Endodermal cell (in vitro differentiated cells): ENCODE measurements at regions not wholly inside any gene's neighbourhood (a gene's known extent, or its start where the extent isn't known, plus 50 kb on each side); places are given as distances from the start of the nearest gene placed in this dataset.

ENCODE experiments used
- DNase-seq: peaks from one replicate; pipeline ENCODE4 v3.0.0-alpha.2; 2017
- H3K27ac ChIP-seq: 2 replicates; pipeline ENCODE4 v1.5.1; 2013; ENCODE audit warnings: mild to moderate bottlenecking, low read depth, low read length, moderate library complexity
- H3K27me3 ChIP-seq: 2 replicates; pipeline ENCODE4 v1.6.1; 2013; ENCODE audit warnings: mild to moderate bottlenecking, low read length, moderate library complexity; ENCODE audit not compliant: insufficient read depth, control insufficient read depth, poor library complexity, severe bottlenecking
- H3K36me3 ChIP-seq: 2 replicates; pipeline ENCODE4 v1.7.0; 2013; ENCODE audit warnings: mild to moderate bottlenecking, low read length, moderate library complexity; ENCODE audit not compliant: control insufficient read depth, insufficient read depth
- H3K4me1 ChIP-seq: one replicate; pipeline ENCODE4 v1.7.0; 2013; ENCODE audit warnings: low read length; ENCODE audit not compliant: control insufficient read depth, insufficient read depth
- H3K4me3 ChIP-seq: 2 replicates; pipeline ENCODE4 v1.5.1; 2013; ENCODE audit warnings: mild to moderate bottlenecking, low read length, moderate library complexity
- H3K9ac ChIP-seq: 2 replicates; pipeline ENCODE4 v1.6.1; 2013; ENCODE audit warnings: mild to moderate bottlenecking, low read length, moderate library complexity; ENCODE audit not compliant: poor library complexity, severe bottlenecking; ENCODE audit errors: extremely low read depth
- H3K9me3 ChIP-seq: 2 replicates; pipeline ENCODE4 v1.6.1; 2013; ENCODE audit warnings: mild to moderate bottlenecking, low read length, moderate library complexity; ENCODE audit not compliant: control insufficient read depth
- H3K27ac Mint-ChIP-seq: 2 replicates; pipeline ENCODE4 v1.8.0; 2020; ENCODE audit warnings: mixed read lengths
- H3K27me3 Mint-ChIP-seq: 2 replicates; pipeline ENCODE4 v1.8.0; 2021; ENCODE audit warnings: mild to moderate bottlenecking, mixed read lengths; ENCODE audit not compliant: insufficient read depth
- H3K36me3 Mint-ChIP-seq: 2 replicates; pipeline ENCODE4 v1.8.0; 2020; ENCODE audit warnings: low read depth, mixed read lengths
- H3K4me1 Mint-ChIP-seq: 2 replicates; pipeline ENCODE4 v1.8.0; 2020; ENCODE audit warnings: mixed read lengths
- H3K4me3 Mint-ChIP-seq: 2 replicates; pipeline ENCODE4 v1.8.0; 2020; ENCODE audit warnings: mild to moderate bottlenecking, moderate library complexity, mixed read lengths
- H3K9me3 Mint-ChIP-seq: 2 replicates; pipeline ENCODE4 v1.8.0; 2020; ENCODE audit warnings: mild to moderate bottlenecking, mixed read lengths
- CTCF ChIP-seq: fragments of 200-600 bp; sonication (generic); conservative IDR thresholded peaks from 2 replicates; pipeline ENCODE4 v1.5.0; 2021; ENCODE audit warnings: antibody characterized with exemption, mild to moderate bottlenecking
- WGBS, 2 experiments: methylation state at CpG; one replicate each; pipeline versions ENCODE4 v1.1.5 to v1.1.7; 2013; ENCODE audit warnings: missing lambda C conversion rate in 2 of 2, mixed read lengths in 1 of 2; ENCODE audit not compliant: insufficient coverage in 1 of 2, insufficient read length in 1 of 2; 5-methylcytosine and 5-hydroxymethylcytosine counted together

GRCh38 chr14:106211334-106211900 is 685.0 kb downstream of the TMEM121 start:
- no peaks in the 10 kb centered on the region for H3K27me3 ChIP-seq
- no peak overlapping the region for H3K27ac ChIP-seq
- DNase-seq, result no peak
- no peak for TF ChIP-seq CTCF
- H3K4me3 ChIP-seq, result no peak overlapping the region
- H3K9ac ChIP-seq, result no peak overlapping the region
- Mint-ChIP-seq H3K4me3 (no peak overlapping the region), H3K27ac (no peak overlapping the region), H3K4me1 (no peaks in the 10 kb centered on the region), H3K27me3 (no peaks in the 10 kb centered on the region), H3K36me3 (no peaks in the 10 kb centered on the region), H3K9me3 (peaks cover 99% of the 10 kb centered on the region)
- H3K36me3 ChIP-seq, result no peaks in the 10 kb centered on the region
- WGBS, 2 experiments, result 42 to 53% methylated on average over 3 to 5 of the region's 7 CpGs
- H3K4me1 ChIP-seq, result no peaks in the 10 kb centered on the region
- peaks cover 93% of the 10 kb centered on the region for H3K9me3 ChIP-seq

GRCh38 chr14:106215229-106215628 is 688.8 kb downstream of the TMEM121 start:
- Mint-ChIP-seq H3K4me3 (no peak overlapping the region), H3K27me3 (no peaks in the 10 kb centered on the region), H3K9me3 (peaks cover 96% of the 10 kb centered on the region), H3K36me3 (no peaks in the 10 kb centered on the region), H3K4me1 (no peaks in the 10 kb centered on the region), H3K27ac (no peak overlapping the region)
- H3K27ac ChIP-seq, result no peak overlapping the region
- no peaks in the 10 kb centered on the region for H3K4me1 ChIP-seq
- no peak for DNase-seq
- H3K9me3 ChIP-seq, result peaks cover 94% of the 10 kb centered on the region
- no peaks in the 10 kb centered on the region for H3K27me3 ChIP-seq
- WGBS, 2 experiments, result 25 to 26% methylated on average over 2 of the region's 2 CpGs
- H3K4me3 ChIP-seq, result peak overlapping the region; percentile 29
- TF ChIP-seq CTCF, result no peak
- H3K36me3 ChIP-seq, result no peaks in the 10 kb centered on the region
- H3K9ac ChIP-seq, result no peak overlapping the region

- H3K4me3 Mint-ChIP-seq, result no peak overlapping the region
- H3K36me3 Mint-ChIP-seq, result no peaks in the 10 kb centered on the region
- TF ChIP-seq CTCF, result no peak
- H3K36me3 ChIP-seq, result no peaks in the 10 kb centered on the region
- no peak overlapping the region for H3K27ac Mint-ChIP-seq
- H3K27me3 Mint-ChIP-seq, result no peaks in the 10 kb centered on the region
- WGBS, 2 experiments, result 66 to 67% methylated on average over 1 of the region's 1 CpG
- H3K27ac ChIP-seq, result no peak overlapping the region
- H3K4me3 ChIP-seq, result no peak overlapping the region
- H3K9ac ChIP-seq, result no peak overlapping the region
- peaks cover 90% of the 10 kb centered on the region for H3K9me3 Mint-ChIP-seq
- peaks cover 90% of the 10 kb centered on the region for H3K9me3 ChIP-seq
- no peaks in the 10 kb centered on the region for H3K4me1 Mint-ChIP-seq
- H3K27me3 ChIP-seq, result no peaks in the 10 kb centered on the region
- H3K4me1 ChIP-seq, result no peaks in the 10 kb centered on the region
- no peak for DNase-seq
These were observed 690.3 kb downstream of the TMEM121 start for GRCh38 chr14:106216679-106217078.
